ENCODE measurements at regions not wholly inside any gene's neighbourhood (a gene's known extent, or its start where the extent isn't known, plus 50 kb on each side); places are given as distances from the start of the nearest gene placed in this dataset.
A peak's percentile ranks its signal among the peaks of the same experiment; 100 is the strongest.

GRCh38 chr2:209324281-209324680 is 99.6 kb upstream of the MAP2 start:
- H3K4me1 Mint-ChIP-seq, result no peaks in the 10 kb centered on the region
- no peaks in the 10 kb centered on the region for H3K36me3 Mint-ChIP-seq (ENCODE audit: low read depth)
- no peak for DNase-seq (ENCODE audit: low read depth, low spot score)
- no peak overlapping the region for H3K4me3 Mint-ChIP-seq
- no peak overlapping the region for H3K27ac Mint-ChIP-seq (ENCODE audit: unreplicated experiment)
- H3K27me3 Mint-ChIP-seq (ENCODE audit: low read depth), result no peaks in the 10 kb centered on the region
- no peaks in the 10 kb centered on the region for H3K9me3 Mint-ChIP-seq
- no peak for TF ChIP-seq CTCF (conservative IDR thresholded peaks at IDR 0.05)

- Mint-ChIP-seq H3K27ac (ENCODE audit: unreplicated experiment) (no peak overlapping the region), H3K4me3 (no peak overlapping the region), H3K9me3 (no peaks in the 10 kb centered on the region), H3K36me3 (ENCODE audit: low read depth) (no peaks in the 10 kb centered on the region), H3K4me1 (peaks cover 4% of the 10 kb centered on the region), H3K27me3 (ENCODE audit: low read depth) (no peaks in the 10 kb centered on the region)
- DNase-seq (ENCODE audit: low read depth, low spot score), result no peak
- peak; percentile 70 for TF ChIP-seq CTCF (conservative IDR thresholded peaks at IDR 0.05)
Measured at GRCh38 chr2:209331291-209331844, 92.5 kb upstream of the MAP2 start.

- Mint-ChIP-seq H3K4me1 (peaks cover 4% of the 10 kb centered on the region), H3K4me3 (no peak overlapping the region), H3K9me3 (no peaks in the 10 kb centered on the region), H3K27me3 (ENCODE audit: low read depth) (no peaks in the 10 kb centered on the region), H3K36me3 (ENCODE audit: low read depth) (no peaks in the 10 kb centered on the region), H3K27ac (ENCODE audit: unreplicated experiment) (no peak overlapping the region)
- peak; percentile 96 for TF ChIP-seq CTCF (conservative IDR thresholded peaks at IDR 0.05)
- peak; percentile 62 for DNase-seq (ENCODE audit: low read depth, low spot score)
Measured at GRCh38 chr2:209334188-209335017, 89.4 kb upstream of the MAP2 start.

GRCh38 chr2:209340522-209340921 is 83.3 kb upstream of the MAP2 start:
- Mint-ChIP-seq H3K27ac (ENCODE audit: unreplicated experiment) (no peak overlapping the region), H3K27me3 (ENCODE audit: low read depth) (no peaks in the 10 kb centered on the region), H3K9me3 (no peaks in the 10 kb centered on the region), H3K4me3 (no peak overlapping the region), H3K4me1 (no peaks in the 10 kb centered on the region), H3K36me3 (ENCODE audit: low read depth) (no peaks in the 10 kb centered on the region)
- TF ChIP-seq CTCF (conservative IDR thresholded peaks at IDR 0.05), result no peak
- DNase-seq (ENCODE audit: low read depth, low spot score), result no peak

- Mint-ChIP-seq H3K27me3 (ENCODE audit: low read depth) (no peaks in the 10 kb centered on the region), H3K4me1 (peaks cover 5% of the 10 kb centered on the region), H3K4me3 (no peak overlapping the region), H3K27ac (ENCODE audit: unreplicated experiment) (no peak overlapping the region), H3K36me3 (ENCODE audit: low read depth) (no peaks in the 10 kb centered on the region), H3K9me3 (no peaks in the 10 kb centered on the region)
- no peak for TF ChIP-seq CTCF (conservative IDR thresholded peaks at IDR 0.05)
- no peak for DNase-seq (ENCODE audit: low read depth, low spot score)
Measured at GRCh38 chr2:209344349-209344748, 79.5 kb upstream of the MAP2 start.

Data from neural crest cell (in vitro differentiated cells).